Epithelial cell of proximal tubule (primary cell): ENCODE measurements at regions not wholly inside any gene's neighbourhood (a gene's known extent, or its start where the extent isn't known, plus 50 kb on each side); places are given as distances from the start of the nearest gene placed in this dataset.

Source experiments
- DNase-seq: peaks from one replicate; pipeline ENCODE4 v3.0.0-alpha.2; 2011; ENCODE audit warnings: low read depth
- H3K4me3 ChIP-seq: 2 replicates; pipeline ENCODE4 v1.5.1; 2011; ENCODE audit warnings: low read depth, mild to moderate bottlenecking, low read length
- TF ChIP-seq, protein P1 (sequence below): conservative IDR thresholded peaks from 2 replicates; pipeline ENCODE4 v1.5.1; 2012; ENCODE audit warnings: low read depth, mild to moderate bottlenecking, low read length

DNA sequence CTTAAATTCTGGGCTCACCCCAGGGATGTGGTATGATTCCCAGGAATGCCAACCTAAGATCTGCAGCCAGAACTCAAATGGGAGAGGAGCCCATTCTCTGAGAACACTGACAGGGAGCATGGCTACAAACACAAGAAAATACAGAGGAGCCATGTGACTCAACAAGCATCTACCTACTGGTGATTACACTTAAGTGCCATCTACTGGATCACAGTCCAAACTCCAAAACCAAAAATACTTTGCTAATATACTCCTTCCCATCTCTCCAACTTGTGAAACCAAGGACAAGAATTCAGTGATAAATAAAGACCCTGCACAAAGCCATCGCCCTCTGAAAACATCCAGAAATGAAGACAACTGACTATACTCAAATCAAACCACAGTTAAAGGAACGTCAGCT, 116.9 kb downstream of the NR4A2 start:
- H3K4me3 ChIP-seq = no peak overlapping the region
- TF ChIP-seq, protein P1, sequence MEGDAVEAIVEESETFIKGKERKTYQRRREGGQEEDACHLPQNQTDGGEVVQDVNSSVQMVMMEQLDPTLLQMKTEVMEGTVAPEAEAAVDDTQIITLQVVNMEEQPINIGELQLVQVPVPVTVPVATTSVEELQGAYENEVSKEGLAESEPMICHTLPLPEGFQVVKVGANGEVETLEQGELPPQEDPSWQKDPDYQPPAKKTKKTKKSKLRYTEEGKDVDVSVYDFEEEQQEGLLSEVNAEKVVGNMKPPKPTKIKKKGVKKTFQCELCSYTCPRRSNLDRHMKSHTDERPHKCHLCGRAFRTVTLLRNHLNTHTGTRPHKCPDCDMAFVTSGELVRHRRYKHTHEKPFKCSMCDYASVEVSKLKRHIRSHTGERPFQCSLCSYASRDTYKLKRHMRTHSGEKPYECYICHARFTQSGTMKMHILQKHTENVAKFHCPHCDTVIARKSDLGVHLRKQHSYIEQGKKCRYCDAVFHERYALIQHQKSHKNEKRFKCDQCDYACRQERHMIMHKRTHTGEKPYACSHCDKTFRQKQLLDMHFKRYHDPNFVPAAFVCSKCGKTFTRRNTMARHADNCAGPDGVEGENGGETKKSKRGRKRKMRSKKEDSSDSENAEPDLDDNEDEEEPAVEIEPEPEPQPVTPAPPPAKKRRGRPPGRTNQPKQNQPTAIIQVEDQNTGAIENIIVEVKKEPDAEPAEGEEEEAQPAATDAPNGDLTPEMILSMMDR = no peak
- DNase-seq = no peak

DNA sequence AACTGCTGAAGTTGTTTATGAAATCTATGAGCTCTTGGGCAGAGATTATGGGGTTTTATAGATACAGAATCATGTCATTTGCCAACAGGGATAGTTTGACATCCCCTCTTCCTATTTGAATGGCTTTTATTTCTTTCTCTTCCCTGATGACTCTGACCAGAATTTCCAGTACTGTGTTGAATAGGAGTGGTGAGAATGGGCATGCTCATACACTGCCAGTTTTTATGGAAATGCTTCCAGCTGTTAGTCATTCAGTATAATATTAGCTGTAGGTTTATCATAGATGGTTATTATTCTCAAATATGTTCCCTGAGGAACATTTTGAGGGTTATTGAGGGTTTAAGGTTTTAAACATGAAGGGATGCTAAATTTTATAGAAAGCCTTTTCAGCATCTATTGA, 121.2 kb downstream of the NR4A2 start:
- no peak for DNase-seq
- TF ChIP-seq, protein P1 = no peak
- H3K4me3 ChIP-seq = no peak overlapping the region

DNA sequence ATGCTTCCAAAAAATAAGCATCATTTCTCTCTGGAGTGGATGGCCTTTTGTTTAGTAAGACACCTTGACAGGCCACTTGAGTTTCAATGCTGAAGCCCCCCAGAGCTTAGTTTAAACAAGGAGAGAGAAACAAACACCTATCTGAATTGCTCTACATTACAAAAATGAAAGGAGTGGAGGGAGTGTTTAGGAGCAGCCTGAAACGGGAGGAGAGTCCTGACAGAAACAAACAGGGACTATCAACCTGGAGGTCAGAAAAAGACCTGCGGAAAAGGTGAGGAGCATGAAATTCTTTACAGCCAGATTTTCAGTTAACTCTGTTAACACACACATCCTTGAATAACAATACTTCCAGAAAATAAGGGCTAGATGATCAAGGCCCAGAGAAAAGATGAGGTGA, 126.2 kb downstream of the NR4A2 start:
- no peak for DNase-seq
- TF ChIP-seq, protein P1 = no peak

DNA sequence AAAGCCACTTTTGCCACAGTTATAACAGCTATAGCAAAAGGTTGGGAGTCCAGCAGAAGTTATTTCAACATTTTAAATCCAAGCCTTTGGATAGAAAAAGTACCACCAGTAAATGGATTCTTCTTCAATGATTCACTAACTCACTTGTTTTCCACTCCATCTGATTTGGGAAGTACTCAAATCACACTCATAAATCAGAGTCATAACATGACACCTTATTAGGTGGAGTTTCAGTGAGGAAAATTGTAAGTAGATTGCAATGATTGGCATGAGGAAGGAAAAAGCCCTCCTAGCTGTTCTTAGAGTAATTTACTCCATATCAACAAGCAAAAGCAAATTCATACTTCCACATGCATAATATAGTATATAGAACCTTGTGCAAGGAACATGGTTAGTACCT, 132.9 kb downstream of the NR4A2 start:
- H3K4me3 ChIP-seq = no peak overlapping the region
- TF ChIP-seq, protein P1 = no peak
- no peak for DNase-seq

More for the DNA sequence above, 126.2 kb downstream of the NR4A2 start:
- H3K4me3 ChIP-seq = no peak overlapping the region

DNA sequence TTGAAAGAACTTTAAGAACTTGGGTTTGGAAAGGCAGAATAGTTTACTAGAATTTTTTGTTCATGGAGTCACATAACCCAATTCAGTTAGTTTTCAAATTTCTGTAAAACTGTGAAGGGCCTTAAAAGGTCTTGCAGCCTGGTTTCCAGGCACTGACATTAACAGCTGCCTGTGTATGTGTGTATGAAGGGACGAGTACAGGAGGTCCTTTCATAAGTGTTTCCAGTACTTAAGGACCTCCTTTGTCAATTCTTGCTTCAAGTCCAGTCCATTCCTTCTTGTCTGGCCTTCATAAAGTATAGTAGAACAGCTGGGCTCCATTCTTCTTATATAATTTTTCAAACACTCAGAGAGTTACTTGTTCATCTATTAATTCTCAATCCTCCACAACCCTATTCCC, 136.5 kb downstream of the NR4A2 start:
- no peak for DNase-seq
- TF ChIP-seq, protein P1 = no peak
- no peak overlapping the region for H3K4me3 ChIP-seq

DNA sequence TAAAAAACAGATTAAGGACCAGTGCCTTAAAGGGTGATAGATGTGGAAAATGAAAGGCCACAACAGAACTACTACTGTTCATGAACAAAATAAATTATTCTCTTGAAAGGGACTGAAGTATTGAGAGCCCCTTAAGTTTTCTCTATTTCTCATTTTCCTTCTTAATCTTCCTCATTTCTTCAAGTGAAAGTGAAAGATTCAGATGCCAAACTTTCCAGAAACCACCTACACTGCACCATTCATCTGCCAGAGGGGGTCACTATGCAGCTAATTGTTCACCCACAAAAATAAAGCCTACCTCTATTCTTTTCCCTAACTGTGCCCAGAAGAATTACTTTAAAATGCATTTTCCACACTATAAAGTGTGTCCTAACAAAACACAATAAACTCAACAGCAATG, 140.1 kb downstream of the NR4A2 start:
- DNase-seq = no peak
- no peak overlapping the region for H3K4me3 ChIP-seq
- TF ChIP-seq, protein P1 = peak; percentile 44

DNA sequence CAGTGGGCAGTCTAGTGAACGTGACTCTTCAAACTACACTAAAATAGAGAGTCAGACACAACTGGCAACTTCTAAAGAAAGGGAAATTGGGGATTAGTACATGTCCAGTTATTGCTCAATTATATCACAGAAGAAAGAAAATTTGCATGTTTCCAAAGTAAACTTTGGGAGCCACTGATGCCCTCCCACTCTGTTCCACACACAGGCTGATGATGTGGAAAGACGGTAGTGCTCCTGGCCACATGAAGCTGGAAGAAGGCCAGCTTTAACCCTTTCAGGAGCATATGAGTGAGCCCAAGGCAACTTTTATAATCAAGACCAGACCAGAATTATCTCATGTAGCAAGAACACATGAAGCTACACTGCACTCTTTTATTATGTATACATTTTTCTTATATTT, 141.0 kb downstream of the NR4A2 start:
- H3K4me3 ChIP-seq = no peak overlapping the region
- no peak for DNase-seq
- TF ChIP-seq, protein P1 = no peak
